HG02870 (cell line): ENCODE measurements at regions not wholly inside any gene's neighbourhood (a gene's known extent, or its start where the extent isn't known, plus 50 kb on each side); places are given as distances from the start of the nearest gene placed in this dataset.
"Not testable (repeated sequence)": the region's sequence is repeated elsewhere in the genome, so short reads cannot be mapped to it uniquely, and the experiment has no call there.

Source experiments
- ATAC-seq: cut with Tn5 transposase; IDR thresholded peaks from one replicate; pipeline ENCODE4 v1.9.1; 2021; ENCODE audit warnings: mild to moderate bottlenecking, moderate library complexity; ENCODE audit not compliant: unreplicated experiment

DNA sequence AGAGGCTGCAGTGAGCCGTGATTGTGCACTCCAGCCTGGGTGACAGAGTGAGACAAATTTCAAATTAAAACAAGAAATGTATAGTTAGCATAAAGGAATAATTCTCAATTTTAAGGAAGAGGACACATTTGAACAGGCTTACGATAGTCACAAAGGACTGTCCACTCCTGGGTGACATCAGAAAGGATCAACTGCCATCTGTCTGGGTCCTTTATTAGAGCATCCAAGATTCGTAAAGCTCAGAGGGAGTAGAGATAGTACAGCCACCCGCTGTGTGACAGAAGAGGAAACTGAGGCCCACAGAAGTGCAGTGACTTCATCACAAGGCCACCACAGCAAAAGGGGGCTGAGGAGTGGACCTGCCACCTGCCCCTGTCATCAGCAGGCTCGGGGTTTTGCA is 149.3 kb upstream of the RBPJ start:
- no peak for ATAC-seq

DNA sequence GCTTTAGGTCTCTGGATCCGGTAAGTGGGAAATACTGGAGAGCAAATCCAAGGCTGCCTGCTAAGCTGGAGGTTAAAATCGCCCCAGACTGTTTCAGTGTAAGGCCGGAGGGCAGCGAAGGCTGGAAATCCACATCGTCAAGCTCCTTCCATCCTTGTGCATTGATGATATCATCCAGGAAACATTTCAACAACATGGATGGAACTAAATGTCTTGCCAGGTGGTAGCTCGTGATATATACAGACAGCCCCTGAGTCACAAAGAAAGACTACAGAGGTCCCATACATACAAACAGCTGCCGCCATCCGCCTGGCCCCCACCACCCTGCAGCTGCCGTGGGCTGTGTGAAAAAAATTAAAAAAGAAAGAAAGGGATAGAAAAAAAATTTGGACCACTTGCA is 148.9 kb upstream of the RBPJ start:
- no peak for ATAC-seq

DNA sequence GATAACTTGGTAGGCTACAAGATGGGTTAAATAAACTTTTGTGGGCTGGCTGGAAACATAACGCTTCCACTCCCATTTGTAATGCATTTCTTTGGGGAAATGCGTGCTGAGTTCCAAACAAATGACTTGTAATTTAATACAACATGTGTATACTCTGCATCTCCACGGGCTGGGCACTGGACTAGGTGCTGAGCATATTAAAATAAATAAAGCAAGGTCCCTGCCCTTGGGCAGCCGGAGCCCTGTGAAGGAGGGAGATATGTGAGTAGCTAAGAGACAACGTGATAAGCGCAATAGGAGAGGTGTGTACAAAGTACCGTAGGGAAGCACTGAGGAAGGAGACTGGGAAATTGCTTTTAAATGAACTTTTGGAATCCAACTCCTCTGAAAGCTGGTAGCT is 147.2 kb upstream of the RBPJ start:
- ATAC-seq = no peak

DNA sequence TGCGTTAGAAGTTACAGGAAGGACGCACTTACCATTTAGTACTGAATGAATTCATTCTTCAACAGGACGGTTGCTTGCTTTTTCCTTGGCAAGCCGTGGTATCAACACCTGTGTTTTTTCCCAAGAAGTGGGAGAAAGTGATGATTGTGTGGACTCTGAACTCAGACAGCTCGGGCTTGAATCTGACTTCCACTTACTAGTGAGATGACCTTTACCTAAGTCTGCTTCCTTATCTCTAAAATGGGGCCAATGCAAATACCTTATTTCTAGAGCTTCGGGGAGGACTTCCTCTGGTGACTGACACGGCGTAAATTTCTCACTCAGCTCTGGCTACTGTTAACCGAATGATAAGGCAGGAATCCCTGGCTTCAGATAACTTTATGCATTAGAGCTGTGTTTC is 146.8 kb upstream of the RBPJ start:
- peak; percentile 36 for ATAC-seq

DNA sequence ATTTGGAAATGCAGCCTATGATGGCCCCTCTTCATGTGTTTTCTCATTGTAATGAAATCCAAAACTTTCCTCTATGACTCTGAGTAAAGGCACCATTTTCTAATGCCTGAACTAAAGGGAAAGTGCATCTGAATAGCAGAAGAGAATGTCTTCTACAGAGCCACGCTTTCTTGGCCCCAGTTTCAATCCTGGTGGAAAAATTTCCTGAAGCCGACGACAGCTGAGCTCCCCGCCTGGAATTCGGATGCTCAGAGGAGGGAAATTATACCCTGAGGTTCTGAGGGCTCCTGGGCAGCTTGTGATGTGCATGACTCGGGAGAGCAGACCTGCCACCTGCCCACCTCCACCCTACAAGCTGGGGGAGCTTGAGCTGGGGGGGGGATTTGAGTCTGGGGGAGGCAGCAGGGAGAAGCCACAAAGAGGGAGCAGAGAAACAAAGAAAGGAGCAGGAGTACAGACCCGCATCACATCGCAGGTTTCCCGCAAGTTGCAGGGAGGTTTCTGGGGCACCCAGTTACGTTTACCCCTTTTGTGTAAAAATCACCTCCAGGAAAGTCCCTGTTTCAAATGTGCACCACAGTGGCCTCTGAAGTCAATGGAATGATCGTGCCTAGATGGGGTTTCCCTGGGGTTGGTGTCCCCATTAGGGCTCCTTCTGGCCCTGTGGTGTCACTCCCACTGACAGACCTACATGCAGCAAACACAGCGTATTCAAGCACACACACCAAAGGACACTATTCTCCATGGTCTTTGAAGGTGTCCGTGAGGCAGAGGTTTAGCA is 145.6 kb upstream of the RBPJ start:
- peak; percentile 47 for ATAC-seq

DNA sequence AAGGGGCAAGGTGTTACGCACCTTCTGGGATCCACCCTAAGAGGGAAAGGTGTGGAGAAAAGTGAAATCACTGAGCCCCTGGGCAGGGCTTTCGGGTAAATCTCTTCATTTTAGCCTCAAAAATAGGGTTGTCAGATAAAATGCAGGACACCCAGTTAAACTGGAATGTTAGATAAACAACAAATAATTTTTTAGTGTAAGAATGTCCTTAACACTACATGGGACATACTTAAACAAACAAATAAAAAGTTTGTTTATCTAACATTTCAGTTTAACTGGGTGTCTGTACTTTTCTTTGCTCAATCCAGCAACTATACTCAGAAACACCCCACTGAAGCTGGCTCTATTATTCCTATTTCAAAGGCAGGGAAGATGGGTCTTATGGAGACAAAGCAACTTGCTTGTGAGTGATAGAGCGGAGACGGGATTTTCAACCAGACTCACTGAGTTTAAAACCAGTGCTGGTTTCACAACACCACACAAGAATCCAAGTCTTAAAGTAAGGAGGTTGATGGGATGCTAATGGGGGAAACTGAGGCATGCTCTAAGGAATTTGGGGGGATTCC is 144.8 kb upstream of the RBPJ start:
- no peak for ATAC-seq

DNA sequence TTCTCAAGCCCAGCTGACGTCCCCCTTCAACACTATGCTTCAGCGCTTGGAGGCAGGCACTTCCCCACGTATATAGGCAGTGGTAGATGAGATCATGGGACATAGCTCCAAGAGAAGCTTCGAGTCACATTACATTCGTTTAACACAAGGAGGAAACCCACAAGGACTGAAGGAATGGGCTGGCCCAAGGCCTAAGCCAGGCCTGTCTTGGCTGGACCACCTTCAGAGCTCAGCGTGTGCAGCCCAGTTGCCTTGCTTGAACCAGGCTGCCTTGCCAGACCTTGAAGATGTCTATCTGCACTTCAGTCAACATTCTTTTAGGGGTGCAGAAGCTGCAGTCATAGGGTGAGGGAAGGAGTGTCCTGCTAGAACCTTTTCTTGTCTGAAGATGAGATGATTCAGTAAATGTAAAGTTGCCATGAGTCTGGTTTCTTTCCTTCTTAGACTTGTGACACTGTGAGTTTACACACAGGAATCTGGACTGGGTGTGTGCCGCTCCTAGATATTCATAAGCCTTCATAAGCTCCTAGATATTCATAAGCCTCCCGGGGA is 144.1 kb upstream of the RBPJ start:
- ATAC-seq = no peak

DNA sequence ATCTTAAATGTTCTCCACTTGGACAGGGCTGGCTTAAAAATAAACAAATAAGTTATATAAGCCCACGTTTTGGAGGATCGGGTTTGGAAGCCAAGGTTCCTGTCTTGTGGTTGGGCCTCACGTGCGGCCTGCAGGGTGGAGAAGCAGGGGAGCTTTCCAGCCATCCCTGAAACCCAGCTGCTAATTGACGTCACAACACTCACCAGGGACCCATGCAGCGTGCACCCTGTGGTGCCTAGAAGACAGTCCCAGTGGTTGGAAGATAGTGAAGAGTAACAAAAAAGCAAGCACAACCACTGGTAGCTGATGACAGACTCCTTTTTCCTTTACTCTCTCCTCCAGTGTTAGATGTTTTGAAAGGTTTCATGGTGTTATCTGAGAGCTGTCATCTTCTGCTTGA is 142.0 kb upstream of the RBPJ start:
- peak; percentile 21 for ATAC-seq

DNA sequence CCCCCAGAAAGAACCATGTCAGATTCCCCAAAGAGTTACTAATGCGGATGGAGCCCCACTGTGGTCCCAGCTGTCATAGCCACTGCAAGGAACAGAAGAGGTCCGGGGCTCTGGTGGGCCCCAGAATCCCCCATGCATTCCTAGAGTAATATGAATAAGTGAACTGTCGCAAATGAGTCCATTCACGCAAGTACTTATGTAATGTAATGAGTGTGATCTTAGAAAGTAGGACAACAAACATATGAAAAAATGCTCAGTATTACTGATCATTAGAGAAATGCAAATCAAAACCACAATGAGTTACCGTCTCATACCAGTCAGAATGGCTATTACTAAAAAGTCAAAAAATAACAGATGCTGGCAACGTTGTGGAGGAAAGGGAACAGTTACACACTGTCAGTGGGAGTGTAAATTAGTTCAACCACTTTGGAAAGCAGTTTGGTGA is 141.5 kb upstream of the RBPJ start:
- ATAC-seq = peak; percentile 76

DNA sequence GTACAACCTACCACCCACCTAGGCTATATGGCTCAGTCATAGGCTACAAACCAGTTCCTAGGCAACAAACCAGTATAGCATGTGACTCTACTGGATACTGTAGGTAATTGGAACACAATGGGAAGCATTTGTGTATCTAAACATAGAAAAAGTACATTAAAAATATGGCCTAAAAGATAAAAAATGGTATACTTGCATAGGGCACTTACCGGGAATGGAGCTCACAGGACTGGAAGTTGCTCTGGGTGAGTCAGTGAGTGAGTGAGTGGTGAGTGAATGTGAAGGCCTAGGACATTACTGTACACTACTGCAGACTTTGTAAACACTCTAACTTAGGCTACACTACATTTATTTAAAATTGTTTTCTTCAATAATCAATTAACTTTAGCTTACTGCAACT is 139.2 kb upstream of the RBPJ start:
- ATAC-seq = no peak

DNA sequence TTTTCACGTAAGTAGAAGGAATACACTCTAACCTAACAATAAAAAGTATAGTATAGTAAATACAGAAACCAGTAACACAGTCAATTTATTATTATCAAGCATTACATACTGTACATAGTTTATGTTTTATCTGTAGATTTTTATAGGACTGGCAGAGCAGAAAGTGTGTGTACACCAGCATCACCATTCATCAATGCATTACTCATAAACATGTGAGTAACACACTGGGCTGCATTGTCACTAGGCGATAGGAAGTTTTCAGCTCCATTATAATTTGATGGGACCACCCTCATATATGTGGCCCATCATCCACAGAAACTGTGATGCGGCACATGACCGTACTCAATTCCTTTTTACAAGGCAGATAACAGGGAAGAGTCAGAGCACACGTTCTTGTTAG is 137.8 kb upstream of the RBPJ start:
- no peak for ATAC-seq

DNA sequence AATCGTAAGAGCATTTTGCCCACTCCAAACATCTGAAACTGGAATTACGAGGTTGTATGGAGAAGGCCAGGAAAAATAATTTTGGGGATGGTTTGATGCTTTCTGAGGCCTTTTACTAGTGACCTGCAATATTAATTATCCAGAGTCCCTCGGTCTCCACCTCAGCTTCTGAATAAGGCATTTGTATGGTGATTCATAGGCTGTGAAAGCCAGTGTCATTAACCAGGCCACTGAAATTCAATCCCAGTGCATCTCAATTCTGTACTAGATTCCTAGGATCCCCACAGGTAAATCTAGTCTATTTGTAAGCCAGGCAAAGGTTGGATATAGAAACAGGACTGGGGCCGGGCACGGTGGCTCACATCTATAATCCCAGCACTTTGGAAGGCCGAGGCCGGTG is 135.4 kb upstream of the RBPJ start:
- ATAC-seq = no peak

DNA sequence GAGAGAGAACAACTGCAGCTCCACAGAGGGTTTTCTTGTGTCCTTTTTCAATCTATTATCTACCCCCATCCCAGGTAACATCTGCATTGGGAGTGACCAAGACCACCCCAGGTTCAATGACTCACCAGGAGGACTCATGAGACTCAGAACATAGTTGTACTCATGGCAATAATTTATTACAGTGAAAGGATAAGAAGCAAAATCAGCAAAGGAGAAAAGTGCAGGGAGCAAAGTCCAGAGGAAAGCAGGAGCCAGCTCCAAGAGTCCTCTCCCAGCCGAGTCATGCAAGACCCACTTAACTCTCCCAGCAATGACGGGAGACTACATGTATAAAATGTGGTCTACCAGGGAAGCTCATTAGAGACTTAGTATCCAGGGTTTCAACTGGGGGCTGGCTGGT is 129.5 kb upstream of the RBPJ start:
- no peak for ATAC-seq

DNA sequence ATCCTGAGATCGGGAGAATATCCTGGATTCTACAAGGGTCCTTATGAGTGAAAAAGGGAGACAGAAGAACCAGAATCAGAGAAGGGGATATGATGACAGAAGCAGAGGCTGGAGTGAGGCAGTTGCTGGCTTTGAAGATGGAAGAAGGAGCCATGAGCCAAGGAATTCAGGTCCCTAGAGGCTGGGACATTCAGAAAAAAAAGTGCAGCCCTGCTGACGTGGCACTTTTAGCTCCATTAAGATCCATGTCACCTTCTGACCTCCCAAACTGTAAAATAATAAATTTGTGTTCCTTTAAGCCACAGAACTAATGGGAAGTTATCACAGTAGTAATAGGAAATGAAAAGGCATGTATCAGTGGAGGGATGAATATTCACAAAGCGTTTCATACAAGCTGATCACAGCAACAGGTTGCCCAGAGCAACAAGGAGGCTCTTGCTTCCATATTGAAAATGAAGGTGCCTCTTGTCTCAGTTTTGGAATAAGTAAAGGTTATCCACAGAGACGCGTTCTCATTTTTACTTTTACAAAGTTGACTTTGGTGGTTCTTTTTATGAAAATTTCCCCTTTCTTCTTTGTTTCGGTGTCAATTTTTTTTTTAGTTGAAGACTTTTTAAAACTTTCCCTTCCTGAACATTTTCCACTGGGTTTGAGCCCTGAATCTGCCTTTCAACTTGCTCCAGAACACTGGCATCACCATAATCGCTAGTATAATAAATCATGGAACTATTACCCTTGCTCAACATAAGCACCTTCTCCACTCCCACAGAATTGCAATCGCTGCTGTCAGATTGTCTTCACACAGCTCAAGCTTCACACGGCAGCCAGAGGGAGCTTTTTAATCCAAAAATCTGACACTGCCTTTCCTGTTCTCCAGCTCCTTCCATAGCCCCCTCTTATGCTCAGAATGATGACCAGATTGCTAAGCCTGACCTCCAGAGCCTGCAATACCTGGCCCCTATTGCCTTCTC is 127.6 kb upstream of the RBPJ start:
- ATAC-seq = peak; percentile 51

DNA sequence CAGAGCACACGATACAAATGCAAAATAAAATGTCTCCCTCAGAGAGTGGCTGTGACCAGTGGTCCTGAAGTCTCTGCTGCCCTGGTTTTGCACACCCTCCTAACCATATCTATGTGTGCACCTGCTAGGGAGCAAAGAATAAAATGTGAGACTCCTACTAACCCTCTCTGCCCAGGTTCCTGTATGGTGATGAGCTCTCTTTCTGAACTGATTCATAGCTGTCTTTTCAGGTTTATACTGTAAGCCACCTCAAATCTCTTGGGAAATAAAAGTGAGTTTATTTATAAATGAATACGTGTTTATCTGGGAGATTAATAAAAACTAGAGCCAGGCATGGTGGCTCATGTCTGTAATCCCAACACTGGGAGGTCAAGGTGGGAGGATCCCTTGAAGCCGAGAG is 126.0 kb upstream of the RBPJ start:
- ATAC-seq = peak; percentile 39

DNA sequence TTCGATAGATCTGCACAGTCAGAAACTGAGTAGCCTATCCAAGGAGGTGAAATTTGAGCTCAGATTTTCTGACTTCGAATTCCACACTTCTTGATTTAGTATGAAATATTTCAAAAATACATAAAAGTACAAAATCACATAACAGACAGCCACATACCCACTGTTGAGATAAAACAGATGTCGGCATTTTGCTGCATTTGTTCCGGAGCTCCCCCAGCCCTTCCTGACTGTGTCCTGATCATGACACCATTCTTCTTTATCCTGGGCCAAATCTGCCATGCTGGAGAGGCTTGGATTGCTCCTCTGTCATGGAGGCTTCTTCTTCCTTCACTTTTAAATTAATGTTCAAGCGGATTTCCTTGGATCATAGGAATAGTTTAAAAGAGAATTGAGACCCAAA is 124.2 kb upstream of the RBPJ start:
- ATAC-seq = no peak

DNA sequence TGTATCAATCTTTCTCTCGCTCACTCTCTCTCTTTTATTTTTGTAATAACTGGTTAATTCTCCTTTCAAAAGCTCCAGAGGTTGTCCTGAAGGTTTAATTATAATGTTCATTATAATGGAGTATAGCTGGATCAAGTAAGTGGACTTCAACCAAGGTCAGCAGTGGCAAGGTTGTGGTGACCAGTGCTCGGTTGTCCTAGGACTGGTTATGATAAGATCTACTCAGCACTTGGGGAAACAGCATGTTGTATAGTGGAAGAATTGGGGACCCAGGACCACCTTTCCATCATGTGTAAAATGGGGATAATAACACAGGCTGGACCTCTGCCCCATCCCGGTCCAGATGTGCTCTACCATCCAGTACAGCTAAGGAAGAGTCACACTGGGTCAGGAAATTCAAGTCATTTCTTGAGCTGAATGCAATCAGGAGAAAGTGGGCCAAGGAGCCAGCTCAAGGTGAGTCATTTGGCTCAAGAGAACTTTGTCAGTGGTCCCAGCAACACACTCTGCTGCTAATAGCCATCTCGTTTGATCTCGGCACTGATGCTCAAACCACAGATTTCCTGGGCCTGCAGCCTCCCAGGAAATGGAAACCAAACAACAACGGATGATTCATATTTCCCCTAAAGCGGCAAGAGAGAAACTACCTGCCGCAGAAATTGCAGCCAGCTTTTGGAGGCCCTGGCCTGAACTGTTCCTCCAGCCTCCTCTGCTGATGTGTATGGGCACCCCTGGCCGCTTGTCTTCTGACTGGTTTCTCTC is 123.6 kb upstream of the RBPJ start:
- ATAC-seq = peak; percentile 83

DNA sequence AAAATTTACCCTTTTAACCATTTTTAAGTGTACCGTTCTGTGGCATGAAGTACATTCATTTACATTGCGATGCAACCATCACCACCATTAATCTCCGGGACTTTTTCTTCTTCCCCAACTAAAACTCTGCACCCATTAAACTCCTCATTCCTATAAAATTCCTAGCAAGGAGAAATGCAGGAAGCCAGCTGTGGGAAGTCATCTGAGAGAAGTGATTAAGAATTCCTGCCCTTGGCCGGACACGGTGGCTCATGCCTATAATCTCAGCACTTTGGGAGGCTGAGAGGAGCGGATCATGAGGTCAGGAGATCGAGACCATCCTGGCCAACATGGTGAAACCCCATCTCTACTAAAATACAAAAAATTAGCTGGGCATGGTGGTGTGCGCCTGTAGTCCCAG is 121.9 kb upstream of the RBPJ start:
- ATAC-seq = not testable (repeated sequence)

DNA sequence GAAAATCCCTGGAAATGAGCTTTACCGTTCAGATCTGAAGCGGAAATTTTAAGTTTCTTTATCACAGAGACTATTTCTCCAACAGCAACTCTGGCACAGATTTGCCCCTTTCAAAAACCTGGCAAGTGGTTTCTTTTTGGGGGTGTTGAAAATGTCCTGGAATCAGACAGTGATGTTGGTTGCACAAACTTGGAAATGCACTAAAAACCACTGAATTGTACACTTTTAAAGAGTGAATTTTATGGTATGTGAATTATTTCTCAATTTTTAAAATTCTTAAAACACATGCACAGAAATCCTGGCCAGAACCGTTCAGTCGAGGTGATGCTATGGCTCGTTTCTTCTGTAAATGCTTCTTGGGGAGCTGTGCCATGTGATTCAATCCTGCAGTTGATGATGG is 121.2 kb upstream of the RBPJ start:
- ATAC-seq = no peak

DNA sequence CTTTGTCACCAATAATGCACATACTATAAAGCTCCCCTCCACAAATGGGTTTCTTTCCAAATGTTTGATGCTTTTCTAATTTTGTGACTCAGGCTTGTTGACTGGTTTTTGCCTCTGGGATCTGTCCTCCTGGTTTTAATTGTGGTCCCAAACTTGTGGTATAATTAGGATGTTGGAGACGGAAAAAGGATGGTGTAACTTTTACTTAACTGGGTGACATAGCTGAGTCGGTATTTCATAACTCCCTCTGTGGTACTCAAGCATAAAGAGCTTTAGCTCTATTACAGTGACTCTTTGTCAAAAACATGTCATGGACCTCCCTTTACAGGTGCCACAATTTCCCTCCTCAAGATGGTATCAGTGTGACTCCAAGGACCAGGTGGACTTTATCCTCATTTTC is 119.7 kb upstream of the RBPJ start:
- no peak for ATAC-seq
